HPDE6-E6E7 (cell line): ENCODE measurements at regions not wholly inside any gene's neighbourhood (a gene's known extent, or its start where the extent isn't known, plus 50 kb on each side); places are given as distances from the start of the nearest gene placed in this dataset.
A peak's percentile ranks its signal among the peaks of the same experiment; 100 is the strongest.
"Not testable (repeated sequence)": the region's sequence is repeated elsewhere in the genome, so short reads cannot be mapped to it uniquely, and the experiment has no call there.

ENCODE experiments used
- DNase-seq: peaks from one replicate; pipeline ENCODE4 v3.0.0; 2011; ENCODE audit warnings: missing footprints; ENCODE audit errors: extremely low spot score

- no peak for DNase-seq
These were observed 120.2 kb upstream of the CREB1 start for GRCh38 chr2:207409517-207409916.

- DNase-seq, result no peak
These were observed 116.9 kb upstream of the CREB1 start for GRCh38 chr2:207412787-207413310.

GRCh38 chr2:207413376-207413907, 116.3 kb upstream of the CREB1 start:
- no peak for DNase-seq

GRCh38 chr2:207416111-207416510, 113.7 kb upstream of the CREB1 start:
- DNase-seq, result no peak

- DNase-seq, result no peak
These were observed 112.9 kb upstream of the CREB1 start for GRCh38 chr2:207416900-207417299.

- DNase-seq, result no peak
These were observed 112.5 kb upstream of the CREB1 start for GRCh38 chr2:207417301-207417718.

- no peak for DNase-seq
These were observed 111.3 kb upstream of the CREB1 start for GRCh38 chr2:207418419-207418818.

- DNase-seq, result no peak
These were observed 110.4 kb upstream of the CREB1 start for GRCh38 chr2:207419331-207419730.

- no peak for DNase-seq
These were observed 108.1 kb upstream of the CREB1 start for GRCh38 chr2:207421671-207422070.

- DNase-seq, result no peak
These were observed 107.4 kb upstream of the CREB1 start for GRCh38 chr2:207422380-207422779.

- no peak for DNase-seq
These were observed 105.9 kb upstream of the CREB1 start for GRCh38 chr2:207423886-207424285.

- DNase-seq, result no peak
These were observed 101.8 kb upstream of the CREB1 start for GRCh38 chr2:207427986-207428385.

GRCh38 chr2:207428573-207428972, 101.2 kb upstream of the CREB1 start:
- no peak for DNase-seq

GRCh38 chr2:207432453-207432852, 97.3 kb upstream of the CREB1 start:
- DNase-seq, result no peak

GRCh38 chr2:207434306-207434705, 95.5 kb upstream of the CREB1 start:
- peak; percentile 34 for DNase-seq

GRCh38 chr2:207434899-207435465, 94.8 kb upstream of the CREB1 start:
- no peak for DNase-seq

GRCh38 chr2:207437136-207437523, 92.6 kb upstream of the CREB1 start:
- DNase-seq, result no peak

GRCh38 chr2:207437524-207438143, 92.1 kb upstream of the CREB1 start:
- DNase-seq, result no peak

- DNase-seq, result no peak
These were observed 91.2 kb upstream of the CREB1 start for GRCh38 chr2:207438414-207439126.

GRCh38 chr2:207439881-207440280, 89.9 kb upstream of the CREB1 start:
- DNase-seq, result not testable (repeated sequence)

- DNase-seq, result no peak
These were observed 85.0 kb upstream of the CREB1 start for GRCh38 chr2:207444756-207445155.

- DNase-seq, result no peak
These were observed 83.1 kb upstream of the CREB1 start for GRCh38 chr2:207446653-207447052.

- DNase-seq, result no peak
These were observed 81.8 kb upstream of the CREB1 start for GRCh38 chr2:207448006-207448405.
